Skeletal muscle satellite cell (primary cell): ENCODE measurements at regions not wholly inside any gene's neighbourhood (a gene's known extent, or its start where the extent isn't known, plus 50 kb on each side); places are given as distances from the start of the nearest gene placed in this dataset.

ENCODE experiments used
- H3K27me3 ChIP-seq: 2 replicates; pipeline ENCODE4 v1.7.0; 2013; ENCODE audit warnings: low read length; ENCODE audit not compliant: control insufficient read depth, insufficient read depth
- H3K36me3 ChIP-seq: 2 replicates; pipeline ENCODE4 v1.7.0; 2013; ENCODE audit warnings: mild to moderate bottlenecking, control low read depth, low read length; ENCODE audit not compliant: insufficient read depth
- H3K4me1 ChIP-seq: 2 replicates; pipeline ENCODE4 v1.7.0; 2013; ENCODE audit warnings: low read length; ENCODE audit not compliant: control insufficient read depth, insufficient read depth
- H3K4me2 ChIP-seq: 2 replicates; pipeline ENCODE4 v1.7.0; 2013; ENCODE audit warnings: mild to moderate bottlenecking, low read length
- H3K4me3 ChIP-seq: 2 replicates; pipeline ENCODE4 v1.7.0; 2013; ENCODE audit warnings: low read length
- H3K9ac ChIP-seq: 2 replicates; pipeline ENCODE4 v1.7.0; 2013; ENCODE audit warnings: mild to moderate bottlenecking, low read depth, low read length, moderate library complexity
- H3K9me3 ChIP-seq: replicated peaks from 2 replicates; pipeline ENCODE4 v1.7.0; 2013; ENCODE audit warnings: mild to moderate bottlenecking, control low read depth, low read length

GRCh38 chr18:77676910-77677309 lies 427.3 kb downstream of the GALR1 start:
- Histone ChIP-seq H3K4me3 (no peak overlapping the region), H3K27me3 (no peaks in the 10 kb centered on the region), H3K4me1 (no peaks in the 10 kb centered on the region), H3K36me3 (no peaks in the 10 kb centered on the region), H3K4me2 (no peak overlapping the region), H3K9me3 (no peaks in the 10 kb centered on the region), H3K9ac (no peak overlapping the region)

GRCh38 chr18:77677536-77677935 lies 427.9 kb downstream of the GALR1 start:
- no peaks in the 10 kb centered on the region for H3K4me1 ChIP-seq
- H3K9ac ChIP-seq = no peak overlapping the region
- no peak overlapping the region for H3K4me3 ChIP-seq
- no peaks in the 10 kb centered on the region for H3K9me3 ChIP-seq
- H3K4me2 ChIP-seq = no peak overlapping the region
- no peaks in the 10 kb centered on the region for H3K27me3 ChIP-seq
- no peaks in the 10 kb centered on the region for H3K36me3 ChIP-seq

DNA sequence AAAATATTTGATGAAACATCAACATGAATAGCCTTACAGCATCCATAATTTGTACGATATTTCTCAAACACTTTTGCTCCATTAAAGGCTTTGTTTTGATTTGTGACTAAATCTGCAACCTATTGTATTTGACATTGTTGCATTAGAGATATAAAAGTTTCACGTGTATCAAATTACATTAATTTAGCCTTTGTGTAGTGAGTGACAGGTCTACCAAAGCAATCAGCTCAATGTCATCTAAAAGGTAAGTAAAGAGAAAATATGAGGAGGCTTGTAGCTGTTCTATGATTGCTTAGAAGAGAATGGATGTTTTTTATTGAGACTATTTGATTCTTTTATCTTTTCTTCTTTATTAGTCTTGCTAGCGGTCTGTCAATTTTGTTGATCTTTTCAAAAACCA lies 430.2 kb downstream of the GALR1 start:
- H3K4me2 ChIP-seq = no peak overlapping the region
- H3K9ac ChIP-seq = no peak overlapping the region
- no peak overlapping the region for H3K4me3 ChIP-seq
- H3K27me3 ChIP-seq = no peaks in the 10 kb centered on the region
- H3K4me1 ChIP-seq = no peaks in the 10 kb centered on the region
- H3K36me3 ChIP-seq = no peaks in the 10 kb centered on the region
- no peaks in the 10 kb centered on the region for H3K9me3 ChIP-seq

GRCh38 chr18:77700051-77700450 lies 450.4 kb downstream of the GALR1 start:
- no peak overlapping the region for H3K4me2 ChIP-seq
- H3K9ac ChIP-seq = no peak overlapping the region
- no peaks in the 10 kb centered on the region for H3K27me3 ChIP-seq
- H3K4me1 ChIP-seq = no peaks in the 10 kb centered on the region
- no peak overlapping the region for H3K4me3 ChIP-seq
- H3K9me3 ChIP-seq = no peaks in the 10 kb centered on the region
- H3K36me3 ChIP-seq = no peaks in the 10 kb centered on the region

DNA sequence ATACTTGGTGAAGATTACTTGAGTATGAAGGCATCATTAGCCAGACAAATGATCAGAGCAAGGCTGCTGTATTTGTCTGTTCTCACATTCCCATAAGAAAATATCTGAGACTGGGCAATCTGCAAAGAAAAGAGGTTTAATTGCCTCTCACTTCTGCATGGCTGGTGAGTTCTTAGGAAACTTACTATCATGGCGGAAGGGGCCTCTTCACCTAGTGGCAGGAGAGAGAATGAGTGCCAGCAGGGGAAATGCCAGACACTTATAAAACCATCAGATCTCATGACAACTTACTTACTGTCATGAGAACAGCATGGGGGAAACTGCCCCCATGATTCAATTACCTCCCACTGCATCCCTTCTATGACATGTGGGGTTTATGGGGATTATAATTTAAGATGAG lies 452.3 kb downstream of the GALR1 start:
- no peaks in the 10 kb centered on the region for H3K27me3 ChIP-seq
- no peaks in the 10 kb centered on the region for H3K36me3 ChIP-seq
- no peak overlapping the region for H3K4me2 ChIP-seq
- H3K9ac ChIP-seq = no peak overlapping the region
- H3K4me3 ChIP-seq = no peak overlapping the region
- no peaks in the 10 kb centered on the region for H3K9me3 ChIP-seq
- no peaks in the 10 kb centered on the region for H3K4me1 ChIP-seq

DNA sequence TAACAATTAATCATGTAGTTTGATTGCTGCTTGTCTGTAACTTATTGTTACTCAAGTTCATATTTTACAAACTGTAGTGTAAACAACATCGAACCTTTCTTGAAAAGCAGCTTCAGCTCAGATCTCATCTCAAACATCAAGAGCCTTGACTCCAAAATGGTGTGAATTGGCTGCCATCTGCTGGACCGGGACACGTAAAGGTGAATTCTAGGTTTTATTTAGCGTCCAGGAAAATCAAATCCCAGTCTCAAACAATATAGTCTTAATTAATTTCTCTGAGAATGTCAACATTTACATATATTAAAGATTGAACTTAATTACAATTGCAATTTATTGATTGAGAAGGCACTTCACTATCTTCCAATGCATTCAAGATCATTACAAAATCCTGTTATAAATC lies 453.0 kb downstream of the GALR1 start:
- Histone ChIP-seq H3K36me3 (no peaks in the 10 kb centered on the region), H3K4me3 (no peak overlapping the region), H3K4me2 (no peak overlapping the region), H3K27me3 (no peaks in the 10 kb centered on the region), H3K9ac (no peak overlapping the region), H3K9me3 (no peaks in the 10 kb centered on the region), H3K4me1 (no peaks in the 10 kb centered on the region)

DNA sequence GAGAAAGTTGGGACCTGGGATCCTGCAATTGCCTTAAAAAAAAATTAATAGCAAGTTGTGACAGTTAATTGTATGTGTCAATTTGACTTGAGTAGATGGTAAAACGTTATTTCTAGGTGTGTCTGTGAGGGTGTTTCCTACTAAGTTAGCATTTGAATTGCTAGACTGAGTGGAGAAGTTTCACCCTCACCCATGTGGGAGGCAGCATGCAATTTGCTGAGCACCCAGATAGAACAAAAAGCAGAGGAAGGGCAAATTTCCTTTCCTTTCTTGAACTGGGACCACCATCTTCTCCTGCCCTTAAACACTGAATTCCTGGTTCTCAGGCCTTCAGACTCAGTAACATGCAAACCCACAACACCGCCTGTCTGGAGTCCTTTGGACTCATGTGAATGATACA lies 455.7 kb downstream of the GALR1 start:
- Histone ChIP-seq H3K4me2 (no peak overlapping the region), H3K9ac (no peak overlapping the region), H3K4me3 (no peak overlapping the region), H3K4me1 (no peaks in the 10 kb centered on the region), H3K9me3 (no peaks in the 10 kb centered on the region), H3K36me3 (no peaks in the 10 kb centered on the region), H3K27me3 (no peaks in the 10 kb centered on the region)

DNA sequence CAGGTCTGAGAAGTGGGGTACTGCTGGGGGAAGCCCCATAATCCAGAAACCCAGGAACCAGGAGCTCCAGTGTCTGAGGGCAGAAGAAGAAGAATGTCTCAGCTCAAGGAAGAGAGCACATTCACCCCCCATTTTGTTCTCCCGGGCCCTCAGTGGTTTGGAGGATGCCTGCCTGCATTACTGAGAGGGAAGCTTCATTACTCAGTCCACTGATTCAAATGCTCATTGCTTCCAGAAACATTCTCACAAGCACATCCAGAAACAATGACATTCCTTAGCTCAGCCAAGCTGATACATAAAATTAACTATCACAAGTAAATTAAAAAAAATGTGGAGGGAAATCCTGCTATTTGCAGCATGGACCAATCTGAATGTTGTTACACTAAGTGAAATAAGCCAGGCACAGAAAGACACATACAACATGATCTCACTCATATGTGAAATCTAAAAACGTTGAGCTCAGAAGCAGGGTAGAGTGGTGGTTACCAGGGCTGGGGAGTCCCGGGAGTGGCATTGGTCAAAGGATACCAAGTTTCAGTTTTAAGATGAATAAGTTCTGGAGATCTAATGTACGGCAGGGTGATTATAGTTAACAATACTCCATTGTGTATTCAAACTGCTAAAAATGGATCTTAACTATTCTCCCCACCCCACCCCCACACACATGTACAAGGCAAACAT lies 459.3 kb downstream of the GALR1 start:
- H3K4me1 ChIP-seq = no peaks in the 10 kb centered on the region
- H3K4me3 ChIP-seq = no peak overlapping the region
- no peaks in the 10 kb centered on the region for H3K27me3 ChIP-seq
- no peak overlapping the region for H3K4me2 ChIP-seq
- H3K36me3 ChIP-seq = no peaks in the 10 kb centered on the region
- no peaks in the 10 kb centered on the region for H3K9me3 ChIP-seq
- no peak overlapping the region for H3K9ac ChIP-seq

- no peak overlapping the region for H3K4me3 ChIP-seq
- H3K4me2 ChIP-seq = no peak overlapping the region
- no peaks in the 10 kb centered on the region for H3K36me3 ChIP-seq
- no peaks in the 10 kb centered on the region for H3K4me1 ChIP-seq
- no peak overlapping the region for H3K9ac ChIP-seq
- H3K9me3 ChIP-seq = no peaks in the 10 kb centered on the region
- H3K27me3 ChIP-seq = no peaks in the 10 kb centered on the region
These were observed 461.4 kb downstream of the GALR1 start for GRCh38 chr18:77711096-77711495.

GRCh38 chr18:77714716-77715115 lies 465.1 kb downstream of the GALR1 start:
- Histone ChIP-seq H3K9me3 (no peaks in the 10 kb centered on the region), H3K27me3 (no peaks in the 10 kb centered on the region), H3K9ac (no peak overlapping the region), H3K4me3 (no peak overlapping the region), H3K4me2 (no peak overlapping the region), H3K36me3 (no peaks in the 10 kb centered on the region), H3K4me1 (no peaks in the 10 kb centered on the region)

GRCh38 chr18:77716282-77716681 lies 466.6 kb downstream of the GALR1 start:
- no peak overlapping the region for H3K4me3 ChIP-seq
- H3K4me1 ChIP-seq = no peaks in the 10 kb centered on the region
- H3K36me3 ChIP-seq = no peaks in the 10 kb centered on the region
- no peaks in the 10 kb centered on the region for H3K27me3 ChIP-seq
- H3K9ac ChIP-seq = no peak overlapping the region
- no peaks in the 10 kb centered on the region for H3K9me3 ChIP-seq
- H3K4me2 ChIP-seq = no peak overlapping the region

- no peak overlapping the region for H3K4me3 ChIP-seq
- no peaks in the 10 kb centered on the region for H3K4me1 ChIP-seq
- H3K9me3 ChIP-seq = peaks cover 9% of the 10 kb centered on the region
- no peak overlapping the region for H3K4me2 ChIP-seq
- H3K9ac ChIP-seq = no peak overlapping the region
- H3K27me3 ChIP-seq = no peaks in the 10 kb centered on the region
- no peaks in the 10 kb centered on the region for H3K36me3 ChIP-seq
These were observed 483.8 kb downstream of the GALR1 start for GRCh38 chr18:77733292-77733903.
